K562 (cell line): ENCODE measurements at regions not wholly inside any gene's neighbourhood (a gene's known extent, or its start where the extent isn't known, plus 50 kb on each side); places are given as distances from the start of the nearest gene placed in this dataset.
"Not testable (repeated sequence)": the region's sequence is repeated elsewhere in the genome, so short reads cannot be mapped to it uniquely, and the experiment has no call there.

Experiments
- ATAC-seq: fragments of 200-7000 bp; cut with Tn5 transposase; 3 replicates; pipeline ENCODE4 v1.9.1; 2020; ENCODE audit warnings: moderate library complexity
- BruUV-seq: library from RNA; stranded (reverse); fragments of 400-500 nt; replicated peaks from 2 replicates; lab custom pipeline; 2021; lab: Mats Ljungman, UMichigan
- CTCF ChIA-PET: fragments of 300-600 bp; formaldehyde crosslinking; extraction: SDS; loops from one replicate; lab custom pipeline; 2021; ENCODE audit warnings: low intra/inter-chr PET ratio; lab: Yijun Ruan, JAX
- POLR2A ChIA-PET: fragments of 300-600, 350-650 bp; sonication (Branson Sonifier 250); formaldehyde crosslinking; extraction: SDS; loops from one replicate; lab custom pipeline; 2021; ENCODE audit warnings: antibody characterized with exemption, inconsistent platforms; lab: Yijun Ruan, JAX
- DNase-seq, 4 experiments: peaks; one replicate each; pipeline versions ENCODE4 v3.0.0 to v3.0.0-alpha.2; 2011 to 2018; ENCODE audit warnings: low spot score in 3 of 4, mixed read lengths in 3 of 4; ENCODE audit errors: extremely low read depth in 1 of 4
- FAIRE-seq: peaks from 2 replicates; lab custom pipeline; 2011; peaks lifted over from hg19 to GRCh38; lab: Jason Lieb, UNC
- H2AFZ ChIP-seq: 2 replicates; pipeline ENCODE4 v1.6.0; 2011; ENCODE audit warnings: low read depth, low read length, control low read depth, inconsistent platforms
- H3K27ac ChIP-seq: fragments of 200-600 bp; 3 replicates; pipeline ENCODE4 v1.8.0; 2011; ENCODE audit warnings: low read depth, mild to moderate bottlenecking, control low read depth, inconsistent platforms, low read length, moderate library complexity, mixed read lengths; ENCODE audit errors: extremely low read depth
- H3K27me3 ChIP-seq, 2 experiments: fragments of 300-600 bp in 1 of 2; 2 replicates in 1 of 2; 3 replicates in 1 of 2; pipeline versions ENCODE4 v1.6.0 to v1.8.0; 2011; ENCODE audit warnings: inconsistent platforms in 2 of 2, low read length in 2 of 2, mild to moderate bottlenecking in 1 of 2, mixed read lengths in 1 of 2, moderate library complexity in 1 of 2; ENCODE audit not compliant: control insufficient read depth in 2 of 2, insufficient read depth in 2 of 2
- H3K36me3 ChIP-seq: fragments of 300-600 bp; 3 replicates; pipeline ENCODE4 v1.8.0; 2011; ENCODE audit warnings: mild to moderate bottlenecking, low read length, inconsistent platforms; ENCODE audit not compliant: control insufficient read depth, insufficient read depth
- H3K4me1 ChIP-seq, 2 experiments: fragments of 200-600 bp in 1 of 2; replicated peaks in 1 of 2; 2 replicates in 1 of 2; 3 replicates in 1 of 2; pipeline versions ENCODE4 v1.5.1 to v1.8.0; 2011; ENCODE audit warnings: inconsistent platforms in 2 of 2, low read length in 2 of 2, mild to moderate bottlenecking in 1 of 2, mixed read lengths in 1 of 2, moderate library complexity in 1 of 2; ENCODE audit not compliant: control insufficient read depth in 2 of 2, insufficient read depth in 2 of 2
- H3K4me2 ChIP-seq: 2 replicates; pipeline ENCODE4 v1.6.1; 2011; ENCODE audit warnings: low read length, control low read depth, inconsistent platforms, mixed read lengths; ENCODE audit not compliant: insufficient read depth
- H3K4me3 ChIP-seq: fragments of 200-600 bp; sonication (generic), shearing (Covaris generic); 2 replicates; pipeline ENCODE4 v1.5.1; 2016; ENCODE audit warnings: control low read depth, inconsistent platforms
- H3K79me2 ChIP-seq: fragments of 200-600 bp; 3 replicates; pipeline ENCODE4 v1.8.0; 2011; ENCODE audit warnings: low read length, inconsistent platforms; ENCODE audit not compliant: control insufficient read depth, insufficient read depth
- H3K9ac ChIP-seq, 2 experiments: 2 replicates each; pipeline versions ENCODE4 v1.6.0 to v1.6.1; 2011; ENCODE audit warnings: low read depth in 2 of 2, low read length in 2 of 2, control low read depth in 1 of 2, inconsistent platforms in 1 of 2, mild to moderate bottlenecking in 1 of 2, mixed read lengths in 1 of 2; ENCODE audit not compliant: insufficient read depth in 1 of 2
- H3K9me1 ChIP-seq: one replicate; pipeline ENCODE4 v1.6.0; 2011; ENCODE audit warnings: inconsistent platforms, mild to moderate bottlenecking, low read length, moderate library complexity; ENCODE audit not compliant: control insufficient read depth, insufficient read depth
- H3K9me3 ChIP-seq: replicated peaks from 2 replicates; pipeline ENCODE4 v1.5.1; 2011; ENCODE audit warnings: low read depth, low read length, inconsistent platforms; ENCODE audit not compliant: control insufficient read depth, insufficient read depth
- H4K20me1 ChIP-seq: replicated peaks from 2 replicates; pipeline ENCODE4 v1.6.1; 2011; ENCODE audit warnings: low read length, inconsistent platforms, mixed read lengths; ENCODE audit not compliant: control insufficient read depth, insufficient read depth
- WGBS: fragments of 100-300 bp; shearing (Covaris generic); methylation state at CpG from one replicate; pipeline ENCODE4 v1.1.6; 2016; ENCODE audit warnings: low coverage, mixed read lengths; ENCODE audit not compliant: insufficient coverage; ENCODE audit errors: missing lambda C conversion rate; 5-methylcytosine and 5-hydroxymethylcytosine counted together
- in situ Hi-C: fragments of 300-500 bp; cut with MboI; formaldehyde crosslinking; loops from 4 replicates; pipeline ENCODE4 v1.15.0; 2018; ENCODE audit warnings: inconsistent platforms, mixed read lengths
- intact Hi-C: fragments of 100-400 bp; cut with micrococcal nuclease; formaldehyde crosslinking; loops from 2 replicates; pipeline ENCODE4 v1.14.2; 2022

GRCh38 chr1:121528958-121529357 lies 344.2 kb downstream of the SRGAP2C start:
- in situ Hi-C loops, ATAC-seq, H3K27ac ChIP-seq, FAIRE-seq, H3K9me1 ChIP-seq, H3K4me1 ChIP-seq, H3K4me3 ChIP-seq, H4K20me1 ChIP-seq, H2AFZ ChIP-seq, H3K9ac ChIP-seq, CTCF ChIA-PET, H3K79me2 ChIP-seq, H3K36me3 ChIP-seq, BruUV-seq, intact Hi-C loops, H3K9me3 ChIP-seq, H3K27me3 ChIP-seq, DNase-seq, POLR2A ChIA-PET, H3K4me2 ChIP-seq: not testable (repeated sequence)

- intact Hi-C loops, H3K4me2 ChIP-seq, H3K27me3 ChIP-seq, in situ Hi-C loops, DNase-seq, FAIRE-seq, H3K9me1 ChIP-seq, H2AFZ ChIP-seq, BruUV-seq, H3K9me3 ChIP-seq, POLR2A ChIA-PET, H3K9ac ChIP-seq, H3K4me1 ChIP-seq, CTCF ChIA-PET, H3K27ac ChIP-seq, H4K20me1 ChIP-seq, H3K79me2 ChIP-seq, ATAC-seq, H3K36me3 ChIP-seq, H3K4me3 ChIP-seq: not testable (repeated sequence)
- 0% methylated on average over 2 of the region's 2 CpGs for WGBS
Measured at GRCh38 chr1:121530026-121530425, 345.3 kb downstream of the SRGAP2C start.

- H3K4me3 ChIP-seq, H3K36me3 ChIP-seq, H3K27me3 ChIP-seq, H3K4me2 ChIP-seq, ATAC-seq, intact Hi-C loops, BruUV-seq, H3K4me1 ChIP-seq, H3K9ac ChIP-seq, H3K9me1 ChIP-seq, H3K9me3 ChIP-seq, H3K27ac ChIP-seq, H3K79me2 ChIP-seq, H2AFZ ChIP-seq, CTCF ChIA-PET, POLR2A ChIA-PET, DNase-seq, FAIRE-seq, in situ Hi-C loops, H4K20me1 ChIP-seq: not testable (repeated sequence)
- WGBS = 0% methylated on average over 5 of the region's 5 CpGs
Measured at GRCh38 chr1:121531747-121532146, 347.0 kb downstream of the SRGAP2C start.
